ENCODE measurements at regions not wholly inside any gene's neighbourhood (a gene's known extent, or its start where the extent isn't known, plus 50 kb on each side); places are given as distances from the start of the nearest gene placed in this dataset.

- Histone ChIP-seq H3K9me3 (ENCODE audit: control insufficient read depth, insufficient read depth, low read length) (no peaks in the 10 kb centered on the region; the same call in 1 of the 2 replicates), H2BK120ac (ENCODE audit: low read depth, low read length) (no peak overlapping the region), H3K9me1 (ENCODE audit: insufficient read depth, low read length) (no peaks in the 10 kb centered on the region), H3K27me3 (ENCODE audit: control insufficient read depth, insufficient read depth, low read length) (no peaks in the 10 kb centered on the region), H3K4me1 (ENCODE audit: control insufficient read depth, insufficient read depth, low read length) (no peaks in the 10 kb centered on the region), H3K27ac (ENCODE audit: insufficient read depth, low read length) (no peak overlapping the region), H3K79me1 (ENCODE audit: low read depth in 1 of 2, low read length in 2 of 2) (no peaks in the 10 kb centered on the region), H2AFZ (replicated peaks; ENCODE audit: low read length, poor library complexity) (no peak overlapping the region), H3K14ac (replicated peaks; ENCODE audit: low read depth, low read length) (no peak overlapping the region), H3K23ac (ENCODE audit: low read depth, low read length) (no peak overlapping the region), H3K9ac (ENCODE audit: low read depth, low read length) (no peak overlapping the region), H3K4me3 (ENCODE audit: insufficient read depth, low read depth, low read length) (no peak overlapping the region), H3K4me2 (ENCODE audit: low read depth, low read length) (no peak overlapping the region), H4K5ac (ENCODE audit: low read depth, low read length) (no peak overlapping the region), H3K36me3 (ENCODE audit: control insufficient read depth, insufficient read depth, low read length) (no peaks in the 10 kb centered on the region), H3K4ac (ENCODE audit: low read depth, low read length) (no peak overlapping the region), H4K8ac (ENCODE audit: low read depth in 2 of 2, low read length in 2 of 2) (no peak overlapping the region), H2BK5ac (ENCODE audit: low read depth, low read length, poor library complexity, severe bottlenecking) (no peak overlapping the region), H3K18ac (ENCODE audit: low read depth, low read length) (no peak overlapping the region), H2AK9ac (replicated peaks; ENCODE audit: low read depth, low read length, poor library complexity) (no peak overlapping the region), H3K56ac (ENCODE audit: extremely low read depth, insufficient read depth, low read length) (no peak overlapping the region), H4K20me1 (ENCODE audit: insufficient read depth, low read length) (no peaks in the 10 kb centered on the region), H2BK15ac (ENCODE audit: low read depth, low read length) (no peak overlapping the region), H2BK20ac (ENCODE audit: low read depth, low read length) (no peak overlapping the region), H4K91ac (ENCODE audit: insufficient read depth, low read depth, low read length) (no peak overlapping the region), H2AK5ac (ENCODE audit: low read depth, low read length) (no peak overlapping the region)
- TF ChIP-seq RAD21 (IDR thresholded peaks at IDR 0.05; ENCODE audit: low read length) (no peak), RCOR1 (IDR thresholded peaks at IDR 0.05; ENCODE audit: insufficient replicate concordance, low read length) (no peak), CHD1 (IDR thresholded peaks at IDR 0.05; ENCODE audit: low read depth, low read length) (no peak), SMC3 (IDR thresholded peaks at IDR 0.05; ENCODE audit: low read depth, low read length) (no peak), CTCF (conservative IDR thresholded peaks at IDR 0.05; ENCODE audit: low read depth, low read length) (no peak), MAZ (IDR thresholded peaks at IDR 0.05; ENCODE audit: borderline replicate concordance, low read depth, low read length) (no peak), RFX5 (IDR thresholded peaks at IDR 0.05; ENCODE audit: low read depth, low read length) (no peak), FOS (IDR thresholded peaks at IDR 0.05; ENCODE audit: low read depth, low read length) (no peak)
- no peak for DNase-seq
- intact Hi-C loops (cut with micrococcal nuclease): no loop called here
- POLR2A ChIA-PET (ENCODE audit: unreplicated experiment): no interaction called here
- CTCF ChIA-PET: no interaction called here
- in situ Hi-C loops (cut with MboI; ENCODE audit: low sequenced_read_pairs): no loop called here
- dilution Hi-C loops (cut with HindIII; ENCODE audit: low sequenced_read_pairs, unreplicated experiment): no loop called here
- BruUV-seq (replicated peaks): no TSS peak
- WGBS, 2 experiments (ENCODE audit: extremely low coverage in 2 of 2, insufficient read length in 1 of 2): no CpG with 5 or more reads among the region's 2 CpGs
- ATAC-seq (ENCODE audit: low read depth): no peak
Measured at GRCh38 chr3:116601206-116601605, 108.4 kb upstream of the TUSC7 start.
